MM.1S (cell line): ENCODE measurements at regions not wholly inside any gene's neighbourhood (a gene's known extent, or its start where the extent isn't known, plus 50 kb on each side); places are given as distances from the start of the nearest gene placed in this dataset.
"Not testable (repeated sequence)": the region's sequence is repeated elsewhere in the genome, so short reads cannot be mapped to it uniquely, and the experiment has no call there.

Experiments used
- CTCF ChIP-seq: fragments of 300-600 bp; sonication (generic); IDR thresholded peaks from 2 replicates; pipeline ENCODE4 v1.5.1; 2016; ENCODE audit warnings: antibody characterized with exemption, low read length, mixed read lengths
- EZH2 ChIP-seq: fragments of 300-600 bp; sonication (generic); optimal IDR thresholded peaks from 2 replicates; pipeline ENCODE3; 2017; ENCODE audit warnings: low read depth, mild to moderate bottlenecking, antibody characterized with exemption, low read length, mixed read lengths

- not testable (repeated sequence) for TF ChIP-seq CTCF, EZH2
Observed at GRCh38 chr7:66481229-66481628, 147.5 kb upstream of the KCTD7 start.
